CD14-positive monocyte (primary cell): ENCODE measurements at regions not wholly inside any gene's neighbourhood (a gene's known extent, or its start where the extent isn't known, plus 50 kb on each side); places are given as distances from the start of the nearest gene placed in this dataset.

Source experiments
- DNase-seq, 3 donors: peaks; one replicate each; pipeline ENCODE4 v3.0.0-alpha.2; 2011 to 2022
- H2AFZ ChIP-seq: 2 replicates; pipeline ENCODE4 v1.6.0; 2012; ENCODE audit warnings: mild to moderate bottlenecking, low read depth, low read length, inconsistent platforms; ENCODE audit not compliant: insufficient read depth, poor library complexity, severe bottlenecking
- H3K27ac ChIP-seq, 2 donors: 1 replicate in 1 of 2; 2 replicates in 1 of 2; pipeline ENCODE4 v1.5.1; 2012 to 2013; ENCODE audit warnings: low read length in 2 of 2, control low read depth in 1 of 2, inconsistent platforms in 1 of 2, low read depth in 1 of 2, mild to moderate bottlenecking in 1 of 2
- H3K27me3 ChIP-seq, 2 donors: one replicate each; pipeline versions ENCODE4 v1.6.0 to v1.6.1; 2011 to 2013; ENCODE audit warnings: low read length in 2 of 2; ENCODE audit not compliant: control insufficient read depth in 2 of 2, insufficient read depth in 2 of 2
- H3K36me3 ChIP-seq, 2 donors: replicated peaks in 1 of 2; 1 replicate in 1 of 2; 2 replicates in 1 of 2; pipeline versions ENCODE4 v1.5.1 to v1.6.1; 2012 to 2013; ENCODE audit warnings: low read length in 2 of 2, control low read depth in 1 of 2, inconsistent platforms in 1 of 2, mild to moderate bottlenecking in 1 of 2; ENCODE audit not compliant: insufficient read depth in 2 of 2, control insufficient read depth in 1 of 2
- H3K4me1 ChIP-seq, 2 donors: 1 replicate in 1 of 2; 2 replicates in 1 of 2; pipeline versions ENCODE4 v1.5.1 to v1.6.1; 2012 to 2013; ENCODE audit warnings: low read length in 2 of 2, control low read depth in 1 of 2, inconsistent platforms in 1 of 2, mild to moderate bottlenecking in 1 of 2, moderate library complexity in 1 of 2; ENCODE audit not compliant: insufficient read depth in 2 of 2, control insufficient read depth in 1 of 2
- H3K4me2 ChIP-seq: replicated peaks from 2 replicates; pipeline ENCODE3; 2012; ENCODE audit warnings: low read length, moderate library complexity, mild to moderate bottlenecking; ENCODE audit not compliant: poor library complexity, severe bottlenecking; ENCODE audit errors: extremely low read depth
- H3K4me3 ChIP-seq, 3 experiments: fragments of 200-600 bp in 1 of 3; sonication (generic) in 1 of 3; replicated peaks in 1 of 3; 1 replicate in 2 of 3; 2 replicates in 1 of 3; pipeline ENCODE4 v1.5.1; 2011 to 2013; ENCODE audit warnings: low read length in 3 of 3, mild to moderate bottlenecking in 3 of 3, control low read depth in 2 of 3, low read depth in 2 of 3, inconsistent platforms in 1 of 3, moderate library complexity in 1 of 3
- H3K79me2 ChIP-seq: 2 replicates; pipeline ENCODE4 v1.6.0; 2012; ENCODE audit warnings: mild to moderate bottlenecking, control low read depth, inconsistent platforms, low read length, moderate library complexity; ENCODE audit not compliant: insufficient read depth
- H3K9ac ChIP-seq: 2 replicates; pipeline ENCODE4 v1.6.0; 2017; ENCODE audit warnings: low read length, mild to moderate bottlenecking; ENCODE audit not compliant: insufficient read depth, poor library complexity, severe bottlenecking
- H3K9me3 ChIP-seq, 2 donors: replicated peaks in 1 of 2; 1 replicate in 1 of 2; 2 replicates in 1 of 2; pipeline versions ENCODE4 v1.5.1 to v1.6.1; 2012 to 2013; ENCODE audit warnings: low read length in 2 of 2, control low read depth in 1 of 2; ENCODE audit not compliant: control insufficient read depth in 1 of 2, insufficient read depth in 1 of 2
- H4K20me1 ChIP-seq: 2 replicates; pipeline ENCODE4 v1.6.0; 2012; ENCODE audit warnings: mild to moderate bottlenecking, low read length, control low read depth, moderate library complexity; ENCODE audit not compliant: insufficient read depth
- H3K27ac Mint-ChIP-seq, 7 donors: one replicate each; pipeline ENCODE4 v1.8.0; 2020; ENCODE audit warnings: mild to moderate bottlenecking in 7 of 7, mixed read lengths in 7 of 7, moderate library complexity in 6 of 7, inconsistent platforms in 2 of 7
- H3K27me3 Mint-ChIP-seq, 3 donors: one replicate each; pipeline ENCODE4 v1.8.0; 2021 to 2022; ENCODE audit warnings: low read depth in 3 of 3, mild to moderate bottlenecking in 3 of 3, mixed read lengths in 3 of 3, moderate library complexity in 3 of 3, inconsistent platforms in 1 of 3
- H3K36me3 Mint-ChIP-seq, 2 donors: one replicate each; pipeline ENCODE4 v1.8.0; 2020; ENCODE audit warnings: mixed read lengths in 2 of 2, inconsistent platforms in 1 of 2, mild to moderate bottlenecking in 1 of 2
- H3K4me1 Mint-ChIP-seq: one replicate; pipeline ENCODE4 v1.8.0; 2020; ENCODE audit warnings: mild to moderate bottlenecking, mixed read lengths
- H3K4me3 Mint-ChIP-seq, 2 donors: one replicate each; pipeline ENCODE4 v1.8.0; 2020; ENCODE audit warnings: mild to moderate bottlenecking in 2 of 2, mixed read lengths in 2 of 2, moderate library complexity in 1 of 2
- H3K9me3 Mint-ChIP-seq, 7 donors: one replicate each; pipeline ENCODE4 v1.8.0; 2020 to 2022; ENCODE audit warnings: mixed read lengths in 7 of 7, mild to moderate bottlenecking in 6 of 7, moderate library complexity in 6 of 7, inconsistent platforms in 2 of 7
- CTCF ChIP-seq: fragments of 200-600 bp; IDR thresholded peaks from one replicate; pipeline ENCODE4 v1.8.0; 2022; ENCODE audit warnings: antibody characterized with exemption, mild to moderate bottlenecking
- WGBS: methylation state at CpG from one replicate; pipeline ENCODE4 v1.1.5; 2013; ENCODE audit warnings: missing lambda C conversion rate; ENCODE audit not compliant: insufficient coverage; 5-methylcytosine and 5-hydroxymethylcytosine counted together
- intact Hi-C, 2 donors: fragments of 100-400 bp; cut with micrococcal nuclease; formaldehyde crosslinking; loops; one replicate each; pipeline versions ENCODE4 v1.15.0 to v1.15.1; 2023

- Histone ChIP-seq H2AFZ (no peak overlapping the region), H3K4me3 (no peak overlapping the region), H3K9me3 (peaks cover 0 to 4% of the 10 kb centered on the region in 2 donors), H4K20me1 (no peaks in the 10 kb centered on the region), H3K79me2 (no peaks in the 10 kb centered on the region), H3K4me2 (no peak overlapping the region), H3K27ac (no peak overlapping the region), H3K27me3 (no peaks in the 10 kb centered on the region), H3K36me3 (no peaks in the 10 kb centered on the region), H3K4me1 (no peaks in the 10 kb centered on the region), H3K9ac (no peak overlapping the region)
- H3K4me3 Mint-ChIP-seq: no peak overlapping the region
- no peaks in the 10 kb centered on the region for H3K36me3 Mint-ChIP-seq
- H3K4me1 Mint-ChIP-seq: no peaks in the 10 kb centered on the region
- TF ChIP-seq CTCF: no peak
- H3K27ac Mint-ChIP-seq: no peak overlapping the region
- H3K9me3 Mint-ChIP-seq: peaks cover 0 to 3% (median 0%) of the 10 kb centered on the region in 7 donors
- WGBS: 89% methylated on average over 3 of the region's 5 CpGs
- intact Hi-C loops: no loop called here
- no peaks in the 10 kb centered on the region for H3K27me3 Mint-ChIP-seq
- no peak for DNase-seq
Observed at GRCh38 chr13:68748038-68748437, 1359.6 kb upstream of the ATXN8OS start.

GRCh38 chr13:68745502-68745901 lies 1362.1 kb upstream of the ATXN8OS start:
- Histone ChIP-seq H3K4me1 (no peaks in the 10 kb centered on the region), H3K27me3 (no peaks in the 10 kb centered on the region), H3K9ac (no peak overlapping the region), H4K20me1 (no peaks in the 10 kb centered on the region), H3K4me2 (no peak overlapping the region), H3K36me3 (no peaks in the 10 kb centered on the region), H2AFZ (no peak overlapping the region), H3K9me3 (peaks cover 0 to 4% of the 10 kb centered on the region in 2 donors), H3K79me2 (no peaks in the 10 kb centered on the region), H3K27ac (no peak overlapping the region), H3K4me3 (no peak overlapping the region)
- Mint-ChIP-seq H3K4me3 (no peak overlapping the region), H3K27me3 (no peaks in the 10 kb centered on the region), H3K36me3 (no peaks in the 10 kb centered on the region), H3K9me3 (peaks cover 0 to 3% (median 0%) of the 10 kb centered on the region in 7 donors), H3K27ac (no peak overlapping the region), H3K4me1 (no peaks in the 10 kb centered on the region)
- DNase-seq: no peak
- TF ChIP-seq CTCF: no peak
- intact Hi-C loops: no loop called here
- WGBS: no CpG with 5 or more reads among the region's 1 CpG
